Activated naive CD4-positive, alpha-beta T cell (primary cell): ENCODE measurements at regions not wholly inside any gene's neighbourhood (a gene's known extent, or its start where the extent isn't known, plus 50 kb on each side); places are given as distances from the start of the nearest gene placed in this dataset.
"Not testable (repeated sequence)": the region's sequence is repeated elsewhere in the genome, so short reads cannot be mapped to it uniquely, and the experiment has no call there.

Source experiments
- DNase-seq, 4 experiments: peaks; one replicate each; lab custom pipeline; 2025; lab: John Stamatoyannopoulos, UW

DNA sequence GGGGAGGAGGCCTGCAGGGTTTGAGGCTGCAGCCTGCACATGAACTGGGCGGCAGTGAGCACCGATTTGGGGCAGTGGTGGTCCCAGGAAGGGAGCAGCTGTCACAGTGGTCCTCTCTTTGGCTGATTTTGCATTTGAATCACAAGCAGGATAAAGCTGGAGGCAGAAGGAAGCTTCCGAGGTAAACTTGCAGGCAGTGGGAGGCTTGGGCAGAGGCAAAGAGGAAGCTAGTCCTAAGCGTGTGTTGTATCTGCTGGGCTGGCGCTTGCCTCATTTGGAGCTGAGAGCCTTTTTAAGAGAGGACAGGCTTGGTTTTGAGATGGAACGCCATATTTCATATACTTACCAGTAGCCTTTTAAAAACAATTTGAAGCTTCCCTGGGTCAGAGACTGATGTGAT, 177.2 kb upstream of the PODXL start:
- no peak for DNase-seq

DNA sequence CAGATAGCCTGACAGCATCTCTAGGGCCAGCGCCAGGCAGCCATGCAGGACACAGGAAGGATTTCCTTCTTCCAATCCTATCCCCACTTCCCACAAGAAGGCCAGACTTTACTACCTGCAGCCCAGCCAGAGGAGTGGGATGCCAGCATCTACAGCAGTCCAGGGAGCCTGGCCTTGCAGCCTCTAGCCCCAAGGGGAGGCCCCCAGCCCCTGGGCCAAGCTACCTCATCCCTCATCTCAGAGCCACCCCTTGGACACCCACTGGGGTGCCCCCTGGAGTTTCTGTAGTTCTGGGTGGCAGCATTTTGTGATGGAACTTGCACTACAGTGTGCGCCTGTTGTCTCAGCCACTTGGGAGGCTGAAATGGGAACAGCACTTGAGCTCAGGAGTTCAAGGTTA, 170.8 kb upstream of the PODXL start:
- no peak for DNase-seq

DNA sequence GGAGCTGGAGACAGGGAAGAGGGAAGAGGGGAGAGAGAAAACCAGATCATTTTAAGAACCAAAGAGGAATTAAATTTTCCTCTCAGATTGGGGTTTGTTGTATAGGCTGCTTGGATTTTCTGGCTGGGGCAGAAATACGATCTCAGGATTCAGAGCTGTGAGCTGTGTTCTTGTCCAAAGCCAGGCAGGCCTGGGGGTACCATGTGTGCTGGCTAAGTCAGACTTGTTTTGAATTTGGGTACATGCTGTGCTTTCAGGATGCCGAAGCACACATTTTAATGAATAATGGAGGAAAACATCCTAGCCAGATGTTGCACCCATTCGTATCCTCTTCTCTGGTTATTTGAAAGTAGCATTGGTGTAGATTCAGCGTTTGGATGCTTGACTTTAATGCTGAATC, 170.3 kb upstream of the PODXL start:
- no peak for DNase-seq

DNA sequence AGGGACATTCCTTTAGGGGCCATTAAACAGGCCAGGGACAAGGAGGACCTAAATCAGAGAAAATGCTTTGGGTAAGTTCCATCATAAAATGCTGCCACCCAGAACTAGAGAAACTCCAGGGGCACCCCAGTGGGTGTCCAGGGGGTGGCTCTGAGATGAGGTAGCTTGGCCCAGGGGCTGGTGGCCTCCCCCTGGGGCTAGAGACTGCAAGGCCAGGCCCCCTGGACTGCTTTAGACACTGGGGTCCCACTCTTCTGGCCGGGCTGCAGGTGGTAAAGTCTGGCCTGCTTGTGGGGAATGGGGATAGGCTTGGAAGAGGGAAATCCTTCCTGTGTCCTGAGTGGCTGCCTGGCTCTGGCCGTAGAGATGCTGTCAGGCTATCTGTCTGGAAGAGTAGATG, 169.6 kb upstream of the PODXL start:
- DNase-seq, result no peak

DNA sequence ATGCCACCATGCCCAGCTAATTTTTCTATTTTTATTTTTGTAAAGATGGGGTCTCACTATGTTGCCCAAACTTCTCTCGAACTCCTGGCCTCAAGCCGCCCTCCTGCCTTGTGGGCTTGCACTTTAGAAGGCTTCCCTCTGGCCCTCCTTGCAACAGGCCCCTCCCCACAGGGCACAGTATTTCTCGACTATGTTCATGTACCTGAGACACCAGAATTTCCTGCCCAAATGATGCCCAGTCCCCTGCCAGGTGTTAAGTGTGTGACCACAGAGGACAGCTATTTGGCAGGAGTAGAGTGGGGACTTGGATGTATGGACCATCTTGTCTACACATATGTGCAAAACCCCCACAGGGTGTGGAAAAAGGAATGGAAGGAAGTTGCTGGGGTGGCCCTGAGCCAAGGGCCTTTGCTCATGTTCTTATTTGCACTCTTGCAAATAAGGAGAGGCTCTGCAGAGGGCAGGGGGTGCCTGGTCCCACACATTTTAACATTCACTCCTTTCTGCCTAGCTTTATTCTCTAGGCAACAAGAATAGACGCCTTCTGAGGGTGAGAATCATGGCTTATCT, 168.4 kb upstream of the PODXL start:
- no peak for DNase-seq

DNA sequence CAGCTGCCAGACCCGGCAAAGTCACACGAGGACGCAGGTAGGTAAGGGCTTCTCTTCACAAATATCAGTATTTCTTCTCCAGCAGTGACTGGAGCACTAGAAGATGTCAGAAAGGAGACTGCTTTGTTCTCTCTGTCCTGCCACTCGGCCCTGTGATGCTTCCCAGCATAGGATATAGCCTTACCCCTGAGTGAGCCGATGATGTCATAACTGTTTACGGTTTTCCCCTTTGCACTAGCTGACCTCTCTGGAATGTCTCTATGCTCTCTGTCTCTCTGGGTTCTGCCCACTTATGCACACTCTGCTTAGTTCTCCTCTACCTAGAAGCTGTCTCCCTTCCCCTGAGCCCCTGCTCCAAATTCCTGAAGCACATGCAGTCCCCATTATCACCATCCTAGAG, 167.5 kb upstream of the PODXL start:
- no peak for DNase-seq

DNA sequence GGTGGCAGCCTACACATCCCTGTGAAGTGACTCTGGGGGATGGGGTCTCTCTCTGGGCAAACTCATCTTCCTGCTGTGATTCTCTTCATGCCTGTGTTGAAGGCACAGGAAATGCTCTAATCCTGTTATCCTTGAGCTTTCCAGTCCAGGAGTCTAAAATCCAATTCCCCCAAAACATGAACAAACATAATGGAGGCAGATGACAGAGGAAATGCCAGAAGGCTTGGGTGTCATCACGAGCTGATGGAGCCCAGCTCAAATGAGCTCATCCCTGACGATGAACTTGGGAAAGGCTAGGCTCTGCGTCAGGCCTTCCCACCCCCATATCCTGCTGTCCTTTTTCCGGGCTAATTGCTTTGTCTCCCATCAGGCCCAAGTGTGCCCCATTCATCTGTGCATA, 165.9 kb upstream of the PODXL start:
- no peak for DNase-seq

DNA sequence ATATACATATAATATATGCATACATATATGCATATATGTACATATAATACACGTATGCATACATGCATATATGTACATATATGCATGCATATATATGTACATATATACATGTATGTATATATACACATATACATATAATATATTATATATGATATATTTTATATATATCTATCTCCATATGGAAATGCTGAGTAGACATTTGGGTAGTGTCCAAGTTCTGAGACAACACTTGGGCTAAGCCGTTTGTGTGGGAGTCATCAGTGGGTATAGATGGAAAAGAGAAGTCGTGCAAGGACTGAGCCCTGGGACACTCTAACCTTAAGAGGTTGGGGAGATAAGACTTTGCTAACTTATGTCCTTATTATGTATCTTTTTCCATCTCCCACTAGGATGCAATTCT, 165.2 kb upstream of the PODXL start:
- no peak for DNase-seq

DNA sequence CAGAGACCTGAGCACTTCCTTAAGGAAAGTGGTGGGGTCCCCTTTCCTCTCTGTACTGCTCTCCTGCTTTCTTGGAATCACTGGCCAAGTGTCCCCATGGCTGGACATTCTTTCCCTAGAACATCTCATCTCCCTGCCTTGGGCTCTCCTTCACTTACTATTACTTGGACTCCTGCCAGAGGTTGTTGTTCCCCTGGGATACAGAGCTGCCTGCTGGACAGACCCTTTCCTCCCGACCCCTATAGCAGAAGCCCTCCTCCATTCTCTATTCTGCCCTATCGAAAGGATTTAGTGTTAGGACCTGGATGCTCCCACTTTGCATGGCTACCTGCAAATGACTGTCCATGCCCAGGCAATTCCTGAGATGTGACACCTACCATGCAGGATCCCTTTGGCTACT, 164.3 kb upstream of the PODXL start:
- no peak for DNase-seq

DNA sequence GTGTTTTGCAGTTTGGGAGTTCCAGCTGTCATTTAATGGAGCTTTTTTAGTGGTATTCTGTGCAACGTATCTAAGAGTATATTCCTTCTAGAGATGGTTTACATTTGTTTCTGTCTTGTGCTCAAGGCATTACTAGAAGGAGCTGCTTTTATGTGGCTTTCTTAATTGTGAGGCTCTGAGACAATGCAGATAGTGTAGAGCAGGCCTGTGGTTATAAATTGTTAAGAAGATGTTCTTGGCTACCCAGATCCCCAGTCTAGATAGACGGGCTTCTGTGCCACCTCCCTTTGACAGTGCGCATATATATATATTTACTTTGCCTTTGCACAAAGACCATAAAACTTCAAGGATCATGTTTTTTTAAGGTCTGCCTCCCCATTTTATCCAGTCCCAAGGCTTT, 160.8 kb upstream of the PODXL start:
- DNase-seq, result no peak

DNA sequence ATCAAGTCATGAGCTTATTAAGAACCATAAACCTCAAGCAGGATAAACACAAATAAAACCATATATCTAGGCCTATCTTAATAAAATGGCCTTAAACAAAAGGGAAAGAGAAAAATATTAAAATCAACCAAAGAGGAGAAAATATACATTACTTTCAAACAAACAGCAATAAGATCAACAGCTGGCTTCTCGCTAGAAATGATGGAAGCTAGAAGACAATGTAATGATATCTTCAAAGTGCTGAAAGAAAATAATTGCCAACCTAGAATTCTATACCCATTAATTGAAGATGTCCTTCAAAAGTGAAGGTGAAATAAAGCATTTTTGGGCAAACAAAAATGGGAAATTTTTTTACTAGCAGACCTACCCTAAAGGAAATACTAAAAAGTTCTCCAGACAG, 142.9 kb upstream of the PODXL start:
- DNase-seq, result no peak

DNA sequence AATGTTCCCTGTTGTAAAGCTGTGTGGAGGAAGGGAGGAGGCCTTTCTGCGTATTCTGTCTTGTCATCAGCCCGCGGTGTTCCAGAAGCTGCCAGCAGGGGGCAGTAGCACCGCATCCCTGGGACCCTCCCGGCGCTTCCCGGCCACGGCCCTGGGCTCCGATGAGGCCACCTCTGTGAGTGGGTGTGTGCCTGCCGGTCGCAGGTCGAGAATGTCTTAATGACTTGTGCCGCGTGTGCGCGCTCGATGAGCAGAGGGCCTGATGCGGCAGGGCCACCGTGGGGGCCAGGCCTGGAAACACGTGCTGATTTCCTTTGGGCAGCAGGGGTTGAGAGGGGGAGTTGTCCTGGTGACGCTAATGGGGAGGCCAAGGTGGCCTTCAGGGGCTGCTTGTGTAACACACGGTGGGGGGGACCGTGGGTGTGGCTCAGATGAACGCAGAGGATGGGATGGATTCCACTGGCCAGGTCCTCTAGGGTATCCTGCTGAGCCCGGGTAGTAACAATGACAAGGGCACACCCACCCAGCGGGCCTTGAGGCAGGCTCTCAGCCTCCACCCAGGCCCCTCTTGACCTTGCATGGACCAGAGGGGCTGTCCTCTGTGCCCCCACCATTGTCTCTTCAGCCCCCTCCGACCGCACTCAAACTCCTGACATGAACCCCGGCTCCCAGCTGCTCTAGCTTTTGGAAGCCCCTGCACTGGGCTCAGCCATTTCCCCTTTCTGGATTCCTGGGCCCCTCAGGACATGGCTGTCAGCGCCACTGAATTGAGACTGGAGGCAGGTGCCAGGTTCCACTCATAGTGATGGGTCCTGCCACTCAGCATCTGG, 135.9 kb upstream of the PODXL start:
- DNase-seq, result peak in 2 of 4 experiments; percentile 2 to 4

DNA sequence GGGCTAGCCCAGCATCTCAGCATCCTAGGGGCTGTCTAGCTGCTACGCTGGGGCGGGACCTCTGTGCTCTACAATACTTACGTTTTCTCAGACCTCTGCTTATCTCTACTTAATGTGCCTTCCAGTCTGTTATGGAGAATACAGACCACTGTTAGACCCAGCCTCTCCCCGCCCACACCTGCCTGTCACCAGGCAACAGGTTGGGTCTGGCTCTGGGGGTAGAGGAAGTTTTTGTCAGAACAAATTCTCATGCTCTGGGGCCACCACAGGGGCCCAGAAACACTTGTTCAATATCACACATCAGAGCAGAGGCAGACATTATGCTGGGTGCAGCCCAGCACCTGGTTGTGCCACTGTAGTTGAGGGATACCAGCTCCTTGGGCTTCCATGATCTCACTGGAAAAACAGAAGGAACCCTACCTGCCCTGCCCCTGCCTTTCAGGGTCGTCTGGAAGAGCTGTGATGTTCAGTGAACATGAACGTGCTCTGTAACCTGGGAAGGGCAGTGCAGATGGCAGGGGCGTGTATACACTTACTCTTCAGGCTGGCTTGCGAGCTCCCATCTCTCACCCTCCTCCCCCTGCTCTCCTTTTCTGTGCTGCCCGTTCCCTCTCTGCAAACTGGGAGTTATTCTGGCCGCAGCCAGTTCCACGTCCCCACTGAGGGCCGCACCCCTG, 135.2 kb upstream of the PODXL start:
- DNase-seq, result no peak

DNA sequence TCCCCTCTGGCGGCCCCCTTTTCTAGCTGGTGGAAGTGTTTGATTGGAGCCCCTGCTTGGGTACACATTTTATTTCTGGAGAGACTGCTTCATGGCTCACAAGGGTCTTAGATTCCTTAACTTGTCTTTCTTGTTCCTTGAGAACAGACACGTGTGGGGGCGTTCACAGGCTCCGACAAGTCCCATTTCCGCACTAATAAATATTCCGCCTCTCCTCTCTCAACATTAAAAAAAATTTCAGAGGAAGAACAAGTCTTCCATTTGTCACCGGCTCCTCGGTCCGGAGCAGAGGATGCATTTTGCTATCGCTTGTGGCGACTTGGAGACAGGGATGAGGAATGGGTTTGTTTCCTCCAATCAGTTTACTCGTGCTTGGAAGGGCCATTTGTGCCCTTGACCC, 134.0 kb upstream of the PODXL start:
- DNase-seq, result no peak

DNA sequence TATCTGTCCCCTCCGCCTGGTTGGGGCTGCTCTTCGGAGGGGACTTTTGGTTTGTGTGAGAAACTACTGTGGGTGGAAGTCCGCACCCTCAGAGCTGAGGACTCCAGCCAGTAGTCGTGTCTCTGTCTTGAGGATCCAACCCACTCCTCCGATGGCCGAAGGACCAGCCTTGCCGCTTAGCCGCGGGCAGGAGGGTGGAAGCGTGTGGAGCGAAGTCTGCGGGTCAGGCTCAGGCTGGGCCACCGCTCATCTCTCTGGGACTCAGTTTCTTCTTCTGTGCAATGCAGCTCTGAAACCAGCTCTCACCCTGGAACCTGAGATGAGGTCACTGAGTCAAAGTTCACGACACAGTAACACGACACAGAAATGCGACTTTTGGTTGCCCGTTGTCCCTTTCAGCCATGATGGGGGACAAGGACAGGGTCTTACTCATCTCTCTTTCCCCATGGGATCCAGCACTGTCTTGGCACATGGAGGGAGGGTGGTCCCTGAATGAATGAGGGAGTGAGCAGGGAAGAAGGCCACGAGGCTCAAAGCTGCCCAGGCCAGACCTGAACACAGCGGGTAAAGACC, 133.3 kb upstream of the PODXL start:
- DNase-seq, result no peak

DNA sequence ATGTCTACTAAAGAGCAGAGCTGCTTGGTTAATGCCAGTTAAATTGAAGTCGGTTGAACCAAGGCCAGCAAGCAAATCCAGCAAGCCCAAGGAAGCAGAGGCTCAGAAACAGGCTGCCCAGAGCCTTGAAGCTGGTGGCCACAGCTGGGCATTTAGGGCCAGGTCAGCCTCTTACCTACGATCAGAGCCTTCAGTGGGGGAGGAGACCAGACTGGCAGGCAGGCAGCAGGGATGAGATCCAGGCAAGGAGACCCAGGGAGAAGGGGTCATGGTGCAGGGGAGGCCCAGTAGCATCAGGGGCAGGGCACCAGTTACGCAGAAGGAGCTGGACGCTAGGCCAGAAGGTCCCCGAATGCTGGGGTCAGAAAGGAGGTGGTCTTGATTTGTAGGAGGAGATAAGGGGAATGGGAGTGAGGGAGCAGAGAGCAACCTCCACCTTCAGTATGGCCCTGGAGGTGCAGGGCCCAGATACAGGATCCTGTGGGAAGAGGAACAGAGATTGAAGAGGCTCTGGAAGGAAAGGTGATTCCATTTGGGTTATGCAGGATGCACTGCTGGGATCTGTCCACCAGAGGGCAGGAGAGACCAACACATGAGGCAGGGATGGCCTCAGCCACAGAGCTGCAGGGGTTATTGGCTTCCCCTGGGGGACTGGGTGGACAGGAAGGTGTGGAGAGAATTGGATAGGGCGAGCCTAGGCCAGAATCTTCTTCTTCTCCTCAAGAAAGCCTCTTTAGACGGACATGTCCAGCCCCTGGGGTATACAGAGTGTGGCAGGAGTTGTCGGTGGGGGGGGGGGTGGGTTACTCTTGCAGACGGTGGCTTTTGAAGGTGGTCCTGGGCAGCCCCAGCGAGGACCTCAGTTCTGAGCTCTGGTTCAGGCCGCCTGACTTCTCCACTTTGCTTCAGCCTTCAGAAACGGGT, 132.6 kb upstream of the PODXL start:
- DNase-seq, result peak; percentile 19 to 37 (median 31)

DNA sequence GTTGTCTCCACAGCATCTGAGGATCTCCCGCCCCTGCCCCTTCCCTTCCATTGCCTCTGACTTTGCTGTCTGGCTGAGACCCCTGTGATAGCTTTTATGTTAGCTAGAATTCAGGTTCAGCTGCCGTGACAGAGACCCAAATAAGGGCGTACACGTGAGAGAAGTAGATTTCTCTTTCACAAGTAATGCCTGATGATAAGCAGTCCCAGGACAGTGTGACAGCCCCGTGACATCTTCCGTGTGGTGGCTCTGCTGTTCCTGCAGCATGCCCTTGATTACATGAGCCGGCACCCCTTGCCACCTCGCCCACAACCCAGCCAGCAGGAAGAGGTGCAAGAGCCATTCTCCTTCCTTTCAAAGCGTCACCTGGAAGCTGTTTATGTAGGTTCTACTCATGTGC, 130.9 kb upstream of the PODXL start:
- no peak for DNase-seq

DNA sequence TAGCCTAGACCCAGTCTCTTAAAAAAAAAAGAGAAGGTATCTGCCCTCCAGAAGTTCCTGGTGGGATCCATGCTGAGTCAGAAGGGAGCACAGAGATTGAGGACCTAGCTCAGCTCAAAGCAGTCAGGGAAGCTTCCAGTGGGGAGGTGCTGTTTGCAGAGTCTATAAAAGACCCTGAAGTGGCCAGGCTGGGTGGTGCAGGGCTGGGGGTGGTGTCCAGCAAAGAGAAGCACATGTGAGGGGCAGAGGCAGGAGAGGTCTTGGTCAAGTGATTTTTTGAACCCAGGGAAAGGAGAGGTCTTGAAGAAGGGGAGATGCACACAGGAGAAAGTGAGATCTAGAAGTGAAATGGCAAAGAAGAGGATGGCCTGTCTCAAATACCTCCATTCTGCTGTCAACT, 130.4 kb upstream of the PODXL start:
- no peak for DNase-seq

DNA sequence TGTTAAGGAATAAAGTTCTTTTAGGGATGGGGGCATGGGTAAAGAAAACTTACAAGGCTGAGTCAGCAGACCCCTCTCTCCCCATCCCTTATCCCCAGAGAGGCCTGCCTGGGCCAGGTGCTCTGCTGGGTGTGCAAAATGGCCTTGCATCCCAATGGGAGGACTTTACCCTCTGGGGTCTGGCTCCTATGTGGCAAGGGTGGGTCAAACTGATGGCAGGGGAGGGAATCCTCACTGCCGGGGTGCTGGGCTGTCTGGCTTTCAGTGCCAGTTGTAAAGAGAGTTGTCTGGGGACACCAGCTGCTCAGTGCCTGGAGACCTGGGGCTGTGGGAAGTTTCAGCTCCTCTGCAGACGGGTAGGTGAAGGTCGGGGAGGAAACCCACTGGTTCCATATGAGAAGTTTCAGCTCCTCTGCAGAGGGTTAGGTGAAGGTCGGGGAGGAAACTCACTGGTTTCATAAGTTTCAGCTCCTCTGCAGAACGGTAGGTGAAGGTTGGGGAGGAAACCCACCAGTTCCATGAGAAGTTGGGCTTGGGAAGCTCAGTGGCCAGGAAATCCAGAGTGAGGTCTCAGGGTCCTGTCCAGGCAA, 127.2 kb upstream of the PODXL start:
- DNase-seq, result no peak

DNA sequence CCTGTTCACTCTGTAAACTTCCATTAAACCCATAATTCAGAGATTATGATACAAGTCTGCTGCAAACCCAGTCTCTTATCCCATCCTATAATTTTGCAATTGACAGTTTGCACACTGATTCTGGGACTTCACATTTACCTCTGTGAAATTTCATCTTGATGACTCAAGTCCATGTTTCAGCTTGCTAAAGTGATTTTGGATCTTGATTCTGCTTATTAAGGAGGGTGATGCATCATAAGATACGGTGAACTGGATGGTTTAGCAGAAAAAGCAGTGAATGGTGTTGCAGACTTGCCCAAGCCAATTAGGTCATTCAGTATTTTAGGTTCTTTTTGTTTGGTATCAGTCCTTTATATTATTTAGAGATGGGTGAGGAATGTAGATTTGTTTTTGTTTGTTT, 125.5 kb upstream of the PODXL start:
- DNase-seq, result no peak

DNA sequence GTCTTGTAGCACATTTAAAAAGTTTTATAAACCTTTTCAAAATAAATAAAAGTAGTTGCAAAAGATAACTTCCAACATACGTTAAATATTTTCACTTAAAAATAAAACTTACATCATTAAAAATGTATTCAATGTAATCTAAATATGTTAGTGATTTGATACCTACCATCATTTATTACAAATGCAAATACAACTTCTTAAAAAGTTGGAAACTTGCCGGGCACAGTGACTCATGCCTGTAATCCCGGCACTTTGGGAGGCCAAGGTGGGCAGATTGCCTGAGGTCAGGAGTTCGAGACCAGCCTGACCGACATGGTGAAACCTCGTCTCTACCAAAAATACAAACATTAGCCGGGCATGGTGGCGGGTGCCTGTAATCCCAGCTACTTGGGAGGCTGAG, 122.6 kb upstream of the PODXL start:
- not testable (repeated sequence) for DNase-seq

DNA sequence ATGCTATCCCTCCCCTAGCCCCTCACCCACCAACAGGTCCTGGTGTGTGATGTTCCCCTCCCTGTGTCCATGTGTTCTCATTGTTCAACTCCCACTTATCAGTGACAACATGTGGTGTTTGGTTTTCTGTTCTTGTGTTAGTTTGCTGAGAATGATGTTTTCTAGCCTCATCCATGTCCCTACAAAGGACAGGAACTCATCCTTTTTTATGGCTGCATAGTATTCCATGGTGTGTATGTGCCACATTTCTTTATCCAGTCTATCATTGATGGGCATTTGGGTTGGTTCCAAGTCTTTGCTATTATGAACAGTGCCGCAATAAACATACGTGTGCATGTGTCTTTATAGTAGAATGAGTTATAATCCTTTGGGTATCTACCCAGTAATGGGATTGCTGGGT, 120.4 kb upstream of the PODXL start:
- DNase-seq, result not testable (repeated sequence)
